ENCODE measurements at regions not wholly inside any gene's neighbourhood (a gene's known extent, or its start where the extent isn't known, plus 50 kb on each side); places are given as distances from the start of the nearest gene placed in this dataset.

DNA sequence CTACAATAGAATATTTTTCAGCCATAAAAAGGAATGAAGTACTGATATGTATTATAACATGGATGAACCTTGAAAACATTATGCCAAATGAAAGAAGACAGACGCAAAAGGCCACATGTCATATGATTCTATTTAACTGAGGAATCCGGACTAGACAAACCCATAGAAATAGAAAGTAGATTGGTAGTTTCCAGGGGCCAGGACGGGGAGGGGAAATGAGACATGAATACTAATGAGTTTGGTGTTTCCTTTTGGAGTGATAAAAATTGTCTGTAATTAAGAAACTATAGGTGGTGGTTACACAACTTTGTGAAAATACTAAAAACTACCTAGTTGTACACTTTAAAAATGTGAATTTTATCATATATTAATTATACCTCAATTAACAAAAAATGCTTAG, 247.6 kb downstream of the BCAT1 start:
- H3K9ac ChIP-seq (ENCODE audit: low read length) = no peak overlapping the region
- H3K4me1 ChIP-seq (ENCODE audit: control insufficient read depth, low read depth, low read length) = peaks cover 12% of the 10 kb centered on the region
- H3K9me3 ChIP-seq (ENCODE audit: control insufficient read depth, low read depth, low read length) = no peaks in the 10 kb centered on the region
- no peaks in the 10 kb centered on the region for H3K36me3 ChIP-seq (ENCODE audit: control insufficient read depth, low read depth, low read length)
- H3K27me3 ChIP-seq (ENCODE audit: control insufficient read depth, insufficient read depth, low read length) = no peaks in the 10 kb centered on the region
- H3K4me3 ChIP-seq (ENCODE audit: low read length) = no peak overlapping the region
- no peak overlapping the region for H3K27ac ChIP-seq (ENCODE audit: low read length)

GRCh38 chr12:24698972-24699371, 249.9 kb downstream of the BCAT1 start:
- Histone ChIP-seq H3K9ac (ENCODE audit: low read length) (no peak overlapping the region), H3K9me3 (ENCODE audit: control insufficient read depth, low read depth, low read length) (no peaks in the 10 kb centered on the region), H3K4me1 (ENCODE audit: control insufficient read depth, low read depth, low read length) (peaks cover 12% of the 10 kb centered on the region), H3K36me3 (ENCODE audit: control insufficient read depth, low read depth, low read length) (no peaks in the 10 kb centered on the region), H3K4me3 (ENCODE audit: low read length) (no peak overlapping the region), H3K27me3 (ENCODE audit: control insufficient read depth, insufficient read depth, low read length) (no peaks in the 10 kb centered on the region), H3K27ac (ENCODE audit: low read length) (no peak overlapping the region)

- Histone ChIP-seq H3K27me3 (ENCODE audit: control insufficient read depth, insufficient read depth, low read length) (no peaks in the 10 kb centered on the region), H3K4me3 (ENCODE audit: low read length) (no peak overlapping the region), H3K27ac (ENCODE audit: low read length) (no peak overlapping the region), H3K4me1 (ENCODE audit: control insufficient read depth, low read depth, low read length) (peaks cover 12% of the 10 kb centered on the region), H3K9me3 (ENCODE audit: control insufficient read depth, low read depth, low read length) (no peaks in the 10 kb centered on the region), H3K9ac (ENCODE audit: low read length) (no peak overlapping the region), H3K36me3 (ENCODE audit: control insufficient read depth, low read depth, low read length) (no peaks in the 10 kb centered on the region)
Observed at GRCh38 chr12:24697769-24698168, 251.1 kb downstream of the BCAT1 start.

- H3K4me3 ChIP-seq (ENCODE audit: low read length) = no peak overlapping the region
- H3K9ac ChIP-seq (ENCODE audit: low read length) = no peak overlapping the region
- no peaks in the 10 kb centered on the region for H3K27me3 ChIP-seq (ENCODE audit: control insufficient read depth, insufficient read depth, low read length)
- peaks cover 12% of the 10 kb centered on the region for H3K4me1 ChIP-seq (ENCODE audit: control insufficient read depth, low read depth, low read length)
- no peaks in the 10 kb centered on the region for H3K36me3 ChIP-seq (ENCODE audit: control insufficient read depth, low read depth, low read length)
- H3K9me3 ChIP-seq (ENCODE audit: control insufficient read depth, low read depth, low read length) = no peaks in the 10 kb centered on the region
- H3K27ac ChIP-seq (ENCODE audit: low read length) = no peak overlapping the region
Observed at GRCh38 chr12:24697295-24697694, 251.6 kb downstream of the BCAT1 start.

DNA sequence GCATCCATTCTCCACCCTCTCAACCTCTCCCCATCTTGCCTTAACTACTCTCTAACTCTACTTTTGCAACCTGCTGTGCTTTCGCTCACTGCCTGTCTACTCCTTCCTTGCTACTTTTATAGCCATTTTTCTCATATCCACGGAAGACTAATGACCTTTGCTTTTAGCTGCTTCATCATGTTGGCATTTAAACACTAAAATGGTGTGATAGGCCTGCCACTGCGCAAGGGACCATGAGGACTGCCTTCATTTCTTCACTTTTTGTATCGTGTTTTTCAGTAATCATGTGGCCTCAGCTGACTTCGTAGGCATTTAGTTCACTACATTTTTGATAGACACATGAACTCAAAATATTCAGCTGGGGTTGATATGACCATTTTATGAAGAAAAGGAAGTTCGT, 252.1 kb downstream of the BCAT1 start:
- no peaks in the 10 kb centered on the region for H3K27me3 ChIP-seq (ENCODE audit: control insufficient read depth, insufficient read depth, low read length)
- H3K27ac ChIP-seq (ENCODE audit: low read length) = no peak overlapping the region
- H3K4me1 ChIP-seq (ENCODE audit: control insufficient read depth, low read depth, low read length) = peaks cover 12% of the 10 kb centered on the region
- no peaks in the 10 kb centered on the region for H3K36me3 ChIP-seq (ENCODE audit: control insufficient read depth, low read depth, low read length)
- no peak overlapping the region for H3K9ac ChIP-seq (ENCODE audit: low read length)
- H3K9me3 ChIP-seq (ENCODE audit: control insufficient read depth, low read depth, low read length) = no peaks in the 10 kb centered on the region
- no peak overlapping the region for H3K4me3 ChIP-seq (ENCODE audit: low read length)

- Histone ChIP-seq H3K27ac (ENCODE audit: low read length) (no peak overlapping the region), H3K9me3 (ENCODE audit: control insufficient read depth, low read depth, low read length) (no peaks in the 10 kb centered on the region), H3K4me3 (ENCODE audit: low read length) (no peak overlapping the region), H3K36me3 (ENCODE audit: control insufficient read depth, low read depth, low read length) (no peaks in the 10 kb centered on the region), H3K27me3 (ENCODE audit: control insufficient read depth, insufficient read depth, low read length) (no peaks in the 10 kb centered on the region), H3K9ac (ENCODE audit: low read length) (no peak overlapping the region), H3K4me1 (ENCODE audit: control insufficient read depth, low read depth, low read length) (peaks cover 12% of the 10 kb centered on the region)
Observed at GRCh38 chr12:24695657-24696329, 253.1 kb downstream of the BCAT1 start.

DNA sequence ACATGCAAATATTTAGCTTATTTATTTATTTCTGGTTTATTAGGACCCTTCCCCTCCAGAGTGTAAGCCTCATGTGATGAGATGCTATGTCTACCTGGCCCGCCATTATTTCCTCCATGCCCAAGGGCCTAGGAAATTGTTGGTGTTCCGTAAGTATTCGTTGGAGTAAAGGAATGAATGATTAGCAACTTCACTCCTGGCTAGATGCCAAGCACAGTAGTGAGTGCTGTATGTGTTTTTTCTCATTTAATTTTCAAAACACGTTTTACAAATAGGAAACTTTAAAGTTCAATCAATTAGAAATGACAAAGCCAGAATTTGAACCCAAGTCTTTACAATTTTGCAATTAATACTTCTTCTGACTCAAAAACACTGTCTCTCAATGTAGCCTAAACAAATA, 253.8 kb downstream of the BCAT1 start:
- peaks cover 12% of the 10 kb centered on the region for H3K4me1 ChIP-seq (ENCODE audit: control insufficient read depth, low read depth, low read length)
- no peak overlapping the region for H3K4me3 ChIP-seq (ENCODE audit: low read length)
- H3K36me3 ChIP-seq (ENCODE audit: control insufficient read depth, low read depth, low read length) = no peaks in the 10 kb centered on the region
- no peaks in the 10 kb centered on the region for H3K27me3 ChIP-seq (ENCODE audit: control insufficient read depth, insufficient read depth, low read length)
- no peak overlapping the region for H3K27ac ChIP-seq (ENCODE audit: low read length)
- H3K9me3 ChIP-seq (ENCODE audit: control insufficient read depth, low read depth, low read length) = no peaks in the 10 kb centered on the region
- no peak overlapping the region for H3K9ac ChIP-seq (ENCODE audit: low read length)

GRCh38 chr12:24688601-24689000, 260.3 kb downstream of the BCAT1 start:
- Histone ChIP-seq H3K4me3 (ENCODE audit: low read length) (no peak overlapping the region), H3K9me3 (ENCODE audit: control insufficient read depth, low read depth, low read length) (no peaks in the 10 kb centered on the region), H3K27me3 (ENCODE audit: control insufficient read depth, insufficient read depth, low read length) (no peaks in the 10 kb centered on the region), H3K4me1 (ENCODE audit: control insufficient read depth, low read depth, low read length) (peaks cover 8% of the 10 kb centered on the region), H3K36me3 (ENCODE audit: control insufficient read depth, low read depth, low read length) (no peaks in the 10 kb centered on the region), H3K9ac (ENCODE audit: low read length) (no peak overlapping the region), H3K27ac (ENCODE audit: low read length) (no peak overlapping the region)

- Histone ChIP-seq H3K27me3 (ENCODE audit: control insufficient read depth, insufficient read depth, low read length) (no peaks in the 10 kb centered on the region), H3K9ac (ENCODE audit: low read length) (no peak overlapping the region), H3K4me3 (ENCODE audit: low read length) (no peak overlapping the region), H3K9me3 (ENCODE audit: control insufficient read depth, low read depth, low read length) (no peaks in the 10 kb centered on the region), H3K27ac (ENCODE audit: low read length) (no peak overlapping the region), H3K4me1 (ENCODE audit: control insufficient read depth, low read depth, low read length) (peaks cover 10% of the 10 kb centered on the region), H3K36me3 (ENCODE audit: control insufficient read depth, low read depth, low read length) (no peaks in the 10 kb centered on the region)
Observed at GRCh38 chr12:24681570-24681969, 267.3 kb downstream of the BCAT1 start.

DNA sequence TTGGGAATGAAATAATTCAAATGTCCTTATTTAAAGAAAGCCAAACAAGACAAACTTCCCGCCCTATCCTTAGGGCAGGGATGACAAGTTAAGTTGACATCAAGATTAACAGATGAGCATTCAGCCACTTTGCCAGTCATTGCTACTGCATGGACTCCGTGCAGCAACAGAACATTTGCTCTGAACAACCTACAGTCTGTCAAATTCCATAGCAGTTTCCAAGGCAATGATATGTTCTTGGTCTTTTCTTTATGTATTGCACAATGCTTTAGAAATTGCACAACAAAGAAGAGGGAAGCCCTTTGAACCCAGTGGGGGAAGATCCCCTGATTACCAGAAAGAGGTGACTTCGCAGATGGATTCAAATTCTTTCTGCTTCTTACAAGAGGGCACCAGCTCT, 269.8 kb downstream of the BCAT1 start:
- peaks cover 10% of the 10 kb centered on the region for H3K4me1 ChIP-seq (ENCODE audit: control insufficient read depth, low read depth, low read length)
- no peak overlapping the region for H3K4me3 ChIP-seq (ENCODE audit: low read length)
- peaks cover 4% of the 10 kb centered on the region for H3K9me3 ChIP-seq (ENCODE audit: control insufficient read depth, low read depth, low read length)
- H3K36me3 ChIP-seq (ENCODE audit: control insufficient read depth, low read depth, low read length) = no peaks in the 10 kb centered on the region
- H3K27me3 ChIP-seq (ENCODE audit: control insufficient read depth, insufficient read depth, low read length) = no peaks in the 10 kb centered on the region
- no peak overlapping the region for H3K9ac ChIP-seq (ENCODE audit: low read length)
- H3K27ac ChIP-seq (ENCODE audit: low read length) = no peak overlapping the region

DNA sequence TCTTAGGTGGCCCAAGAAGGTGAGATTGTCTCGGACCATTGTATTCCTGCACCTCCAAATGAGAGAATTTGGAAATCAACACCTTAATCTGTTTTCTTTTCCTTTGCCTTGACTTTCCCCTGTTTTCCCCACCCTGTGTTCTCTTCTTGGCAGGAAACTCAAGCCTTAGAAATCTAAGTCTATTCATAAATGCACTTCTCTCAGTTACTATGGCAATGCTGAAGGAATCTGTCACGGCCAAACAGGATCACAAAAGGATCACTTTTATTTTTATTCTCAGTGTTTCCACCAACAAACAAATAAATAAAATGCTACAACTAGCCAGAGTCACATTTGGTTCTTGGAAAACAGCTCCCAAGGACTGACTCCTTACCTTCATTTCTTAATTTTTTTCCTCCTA, 270.5 kb downstream of the BCAT1 start:
- Histone ChIP-seq H3K9ac (ENCODE audit: low read length) (no peak overlapping the region), H3K4me1 (ENCODE audit: control insufficient read depth, low read depth, low read length) (peaks cover 10% of the 10 kb centered on the region), H3K9me3 (ENCODE audit: control insufficient read depth, low read depth, low read length) (peaks cover 4% of the 10 kb centered on the region), H3K36me3 (ENCODE audit: control insufficient read depth, low read depth, low read length) (no peaks in the 10 kb centered on the region), H3K27me3 (ENCODE audit: control insufficient read depth, insufficient read depth, low read length) (no peaks in the 10 kb centered on the region), H3K4me3 (ENCODE audit: low read length) (no peak overlapping the region), H3K27ac (ENCODE audit: low read length) (no peak overlapping the region)

- Histone ChIP-seq H3K27me3 (ENCODE audit: control insufficient read depth, insufficient read depth, low read length) (no peaks in the 10 kb centered on the region), H3K9me3 (ENCODE audit: control insufficient read depth, low read depth, low read length) (no peaks in the 10 kb centered on the region), H3K4me3 (ENCODE audit: low read length) (no peak overlapping the region), H3K4me1 (ENCODE audit: control insufficient read depth, low read depth, low read length) (no peaks in the 10 kb centered on the region), H3K27ac (ENCODE audit: low read length) (no peak overlapping the region), H3K9ac (ENCODE audit: low read length) (no peak overlapping the region), H3K36me3 (ENCODE audit: control insufficient read depth, low read depth, low read length) (no peaks in the 10 kb centered on the region)
Observed at GRCh38 chr12:24668563-24668962, 280.3 kb downstream of the BCAT1 start.

Measured in iPS-18a (cell line).